ENCODE measurements at regions not wholly inside any gene's neighbourhood (a gene's known extent, or its start where the extent isn't known, plus 50 kb on each side); places are given as distances from the start of the nearest gene placed in this dataset.

GRCh38 chr3:81985996-81986723 lies 224.7 kb upstream of the GBE1 start:
- FAIRE-seq: no peak
- DNase-seq (ENCODE audit: low spot score): no peak

- DNase-seq (ENCODE audit: low spot score) (no peak), FAIRE-seq (no peak)
These were observed 221.9 kb upstream of the GBE1 start for GRCh38 chr3:81983382-81983781.

GRCh38 chr3:81980596-81981494 lies 219.4 kb upstream of the GBE1 start:
- FAIRE-seq (no peak), DNase-seq (ENCODE audit: low spot score) (no peak)

- FAIRE-seq (no peak), DNase-seq (ENCODE audit: low spot score) (no peak)
These were observed 213.3 kb upstream of the GBE1 start for GRCh38 chr3:81974751-81975150.

GRCh38 chr3:81968658-81969057 lies 207.2 kb upstream of the GBE1 start:
- FAIRE-seq: no peak

GRCh38 chr3:81967393-81967792 lies 205.9 kb upstream of the GBE1 start:
- FAIRE-seq: no peak
- no peak for DNase-seq (ENCODE audit: low spot score)

More at GRCh38 chr3:81968658-81969057, 207.2 kb upstream of the GBE1 start:
- no peak for DNase-seq (ENCODE audit: low spot score)

GRCh38 chr3:81965696-81966095 lies 204.3 kb upstream of the GBE1 start:
- DNase-seq (ENCODE audit: low spot score): no peak
- FAIRE-seq: no peak

- FAIRE-seq (no peak), DNase-seq (ENCODE audit: low spot score) (no peak)
These were observed 201.0 kb upstream of the GBE1 start for GRCh38 chr3:81962396-81962795.

- no peak for FAIRE-seq
These were observed 197.7 kb upstream of the GBE1 start for GRCh38 chr3:81958972-81959640.

GRCh38 chr3:81955878-81956277 lies 194.4 kb upstream of the GBE1 start:
- FAIRE-seq (no peak), DNase-seq (ENCODE audit: low spot score) (no peak)

More at GRCh38 chr3:81958972-81959640, 197.7 kb upstream of the GBE1 start:
- DNase-seq (ENCODE audit: low spot score): no peak

GRCh38 chr3:81953111-81953510 lies 191.7 kb upstream of the GBE1 start:
- FAIRE-seq (no peak), DNase-seq (ENCODE audit: low spot score) (no peak)

GRCh38 chr3:81952141-81952540 lies 190.7 kb upstream of the GBE1 start:
- no peak for DNase-seq (ENCODE audit: low spot score)
- no peak for FAIRE-seq

GRCh38 chr3:81951636-81952035 lies 190.2 kb upstream of the GBE1 start:
- no peak for FAIRE-seq
- no peak for DNase-seq (ENCODE audit: low spot score)

- FAIRE-seq (no peak), DNase-seq (ENCODE audit: low spot score) (no peak)
These were observed 189.7 kb upstream of the GBE1 start for GRCh38 chr3:81951106-81951505.

- FAIRE-seq (no peak), DNase-seq (ENCODE audit: low spot score) (no peak)
These were observed 185.9 kb upstream of the GBE1 start for GRCh38 chr3:81947359-81947758.

- DNase-seq (ENCODE audit: low spot score) (no peak), FAIRE-seq (no peak)
These were observed 177.2 kb upstream of the GBE1 start for GRCh38 chr3:81938681-81939080.

GRCh38 chr3:81936817-81937216 lies 175.4 kb upstream of the GBE1 start:
- no peak for DNase-seq (ENCODE audit: low spot score)
- FAIRE-seq: no peak

- DNase-seq (ENCODE audit: low spot score) (no peak), FAIRE-seq (no peak)
These were observed 171.2 kb upstream of the GBE1 start for GRCh38 chr3:81932681-81933080.

- DNase-seq (ENCODE audit: low spot score): no peak
- FAIRE-seq: no peak
These were observed 170.1 kb upstream of the GBE1 start for GRCh38 chr3:81931265-81932251.

GRCh38 chr3:81929697-81930096 lies 168.3 kb upstream of the GBE1 start:
- no peak for FAIRE-seq
- DNase-seq (ENCODE audit: low spot score): no peak

- DNase-seq (ENCODE audit: low spot score): no peak
- FAIRE-seq: no peak
These were observed 166.4 kb upstream of the GBE1 start for GRCh38 chr3:81927811-81928210.

All from RCC 7860 (cell line).